K562 (cell line): ENCODE measurements at regions not wholly inside any gene's neighbourhood (a gene's known extent, or its start where the extent isn't known, plus 50 kb on each side); places are given as distances from the start of the nearest gene placed in this dataset.

ENCODE experiments used
- ZNF274 ChIP-seq: IDR thresholded peaks from 2 replicates; pipeline ENCODE4 v1.6.1; 2011; ENCODE audit warnings: low read depth, mild to moderate bottlenecking, low read length, moderate library complexity, borderline replicate concordance
- TF ChIP-seq, protein P1 (sequence below), 3 experiments: IDR thresholded peaks in 2 of 3; conservative IDR thresholded peaks in 1 of 3; 2 replicates each; pipeline ENCODE4 v1.5.1; 2011 to 2012; ENCODE audit warnings: low read length in 3 of 3, mild to moderate bottlenecking in 3 of 3, control low read depth in 2 of 3, improper control_type of control experiment in 1 of 3, inconsistent platforms in 1 of 3, low read depth in 1 of 3, mixed read lengths in 1 of 3, moderate library complexity in 1 of 3; ENCODE audit not compliant: insufficient read depth in 2 of 3
- TF ChIP-seq, protein P2 (sequence below): fragments of 450-650 bp; formaldehyde crosslinking; IDR thresholded peaks from 2 replicates; pipeline ENCODE4 v1.4.0; 2020; ENCODE audit warnings: mild to moderate bottlenecking, mixed read lengths

DNA sequence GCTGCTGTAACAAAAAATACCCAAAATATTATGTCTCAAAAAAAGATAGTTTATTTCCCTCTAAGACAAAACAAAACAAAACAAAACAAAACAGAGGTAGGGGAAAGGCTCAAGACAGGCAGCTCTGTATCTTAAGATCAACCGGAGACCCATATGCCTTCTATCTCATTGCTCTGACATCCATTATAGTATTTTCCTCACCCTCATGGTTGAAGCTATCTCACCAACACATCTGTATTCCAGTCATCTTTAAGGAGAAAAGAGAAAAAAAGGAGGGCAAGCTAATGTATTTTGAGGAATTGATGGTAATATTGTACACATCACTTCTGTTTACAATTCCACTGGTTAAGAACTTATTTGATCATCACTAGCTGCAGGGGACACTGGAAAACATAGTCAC, 239.7 kb downstream of the ICOS start:
- TF ChIP-seq, protein P1, sequence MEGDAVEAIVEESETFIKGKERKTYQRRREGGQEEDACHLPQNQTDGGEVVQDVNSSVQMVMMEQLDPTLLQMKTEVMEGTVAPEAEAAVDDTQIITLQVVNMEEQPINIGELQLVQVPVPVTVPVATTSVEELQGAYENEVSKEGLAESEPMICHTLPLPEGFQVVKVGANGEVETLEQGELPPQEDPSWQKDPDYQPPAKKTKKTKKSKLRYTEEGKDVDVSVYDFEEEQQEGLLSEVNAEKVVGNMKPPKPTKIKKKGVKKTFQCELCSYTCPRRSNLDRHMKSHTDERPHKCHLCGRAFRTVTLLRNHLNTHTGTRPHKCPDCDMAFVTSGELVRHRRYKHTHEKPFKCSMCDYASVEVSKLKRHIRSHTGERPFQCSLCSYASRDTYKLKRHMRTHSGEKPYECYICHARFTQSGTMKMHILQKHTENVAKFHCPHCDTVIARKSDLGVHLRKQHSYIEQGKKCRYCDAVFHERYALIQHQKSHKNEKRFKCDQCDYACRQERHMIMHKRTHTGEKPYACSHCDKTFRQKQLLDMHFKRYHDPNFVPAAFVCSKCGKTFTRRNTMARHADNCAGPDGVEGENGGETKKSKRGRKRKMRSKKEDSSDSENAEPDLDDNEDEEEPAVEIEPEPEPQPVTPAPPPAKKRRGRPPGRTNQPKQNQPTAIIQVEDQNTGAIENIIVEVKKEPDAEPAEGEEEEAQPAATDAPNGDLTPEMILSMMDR (IDR thresholded peaks at IDR 0.05 in 2 of 3, conservative IDR thresholded peaks at IDR 0.05 in 1 of 3; ENCODE audit: insufficient read depth in 2 of 3, low read depth in 1 of 3, low read length in 3 of 3): no peak
- TF ChIP-seq, protein P2, sequence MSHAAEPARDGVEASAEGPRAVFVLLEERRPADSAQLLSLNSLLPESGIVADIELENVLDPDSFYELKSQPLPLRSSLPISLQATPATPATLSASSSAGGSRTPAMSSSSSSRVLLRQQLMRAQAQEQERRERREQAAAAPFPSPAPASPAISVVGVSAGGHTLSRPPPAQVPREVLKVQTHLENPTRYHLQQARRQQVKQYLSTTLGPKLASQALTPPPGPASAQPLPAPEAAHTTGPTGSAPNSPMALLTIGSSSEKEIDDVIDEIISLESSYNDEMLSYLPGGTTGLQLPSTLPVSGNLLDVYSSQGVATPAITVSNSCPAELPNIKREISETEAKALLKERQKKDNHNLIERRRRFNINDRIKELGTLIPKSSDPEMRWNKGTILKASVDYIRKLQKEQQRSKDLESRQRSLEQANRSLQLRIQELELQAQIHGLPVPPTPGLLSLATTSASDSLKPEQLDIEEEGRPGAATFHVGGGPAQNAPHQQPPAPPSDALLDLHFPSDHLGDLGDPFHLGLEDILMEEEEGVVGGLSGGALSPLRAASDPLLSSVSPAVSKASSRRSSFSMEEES (CRISPR knock-in tag): no peak
- TF ChIP-seq ZNF274: no peak
